ENCODE measurements at regions not wholly inside any gene's neighbourhood (a gene's known extent, or its start where the extent isn't known, plus 50 kb on each side); places are given as distances from the start of the nearest gene placed in this dataset.

- TF ChIP-seq, protein P1, sequence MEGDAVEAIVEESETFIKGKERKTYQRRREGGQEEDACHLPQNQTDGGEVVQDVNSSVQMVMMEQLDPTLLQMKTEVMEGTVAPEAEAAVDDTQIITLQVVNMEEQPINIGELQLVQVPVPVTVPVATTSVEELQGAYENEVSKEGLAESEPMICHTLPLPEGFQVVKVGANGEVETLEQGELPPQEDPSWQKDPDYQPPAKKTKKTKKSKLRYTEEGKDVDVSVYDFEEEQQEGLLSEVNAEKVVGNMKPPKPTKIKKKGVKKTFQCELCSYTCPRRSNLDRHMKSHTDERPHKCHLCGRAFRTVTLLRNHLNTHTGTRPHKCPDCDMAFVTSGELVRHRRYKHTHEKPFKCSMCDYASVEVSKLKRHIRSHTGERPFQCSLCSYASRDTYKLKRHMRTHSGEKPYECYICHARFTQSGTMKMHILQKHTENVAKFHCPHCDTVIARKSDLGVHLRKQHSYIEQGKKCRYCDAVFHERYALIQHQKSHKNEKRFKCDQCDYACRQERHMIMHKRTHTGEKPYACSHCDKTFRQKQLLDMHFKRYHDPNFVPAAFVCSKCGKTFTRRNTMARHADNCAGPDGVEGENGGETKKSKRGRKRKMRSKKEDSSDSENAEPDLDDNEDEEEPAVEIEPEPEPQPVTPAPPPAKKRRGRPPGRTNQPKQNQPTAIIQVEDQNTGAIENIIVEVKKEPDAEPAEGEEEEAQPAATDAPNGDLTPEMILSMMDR (IDR thresholded peaks at IDR 0.05): no peak
- no peak for TF ChIP-seq ZFX (IDR thresholded peaks at IDR 0.05; ENCODE audit: borderline replicate concordance)
Measured at GRCh38 chr4:79831119-79831528, 241.9 kb downstream of the ANTXR2 start.
